DND-41 (cell line): ENCODE measurements at regions not wholly inside any gene's neighbourhood (a gene's known extent, or its start where the extent isn't known, plus 50 kb on each side); places are given as distances from the start of the nearest gene placed in this dataset.
"Not testable (repeated sequence)": the region's sequence is repeated elsewhere in the genome, so short reads cannot be mapped to it uniquely, and the experiment has no call there.

Source experiments
- CTCF ChIP-seq: IDR thresholded peaks from 2 replicates; pipeline ENCODE4 v1.5.1; 2012; ENCODE audit warnings: borderline replicate concordance, low read length, moderate library complexity, mild to moderate bottlenecking; ENCODE audit not compliant: poor library complexity, severe bottlenecking; ENCODE audit errors: extremely low read depth
- EZH2 ChIP-seq: IDR thresholded peaks from 3 replicates; pipeline ENCODE4 v1.6.1; 2012; ENCODE audit warnings: borderline replicate concordance, low read depth, mild to moderate bottlenecking, moderate library complexity, low read length, inconsistent platforms; ENCODE audit not compliant: severe bottlenecking

GRCh38 chr2:87533390-87534272, 214.3 kb upstream of the PLGLB2 start:
- TF ChIP-seq CTCF, EZH2: not testable (repeated sequence)
